GM21515 (cell line): ENCODE measurements at regions not wholly inside any gene's neighbourhood (a gene's known extent, or its start where the extent isn't known, plus 50 kb on each side); places are given as distances from the start of the nearest gene placed in this dataset.

Source experiments
- ATAC-seq: cut with Tn5 transposase; IDR thresholded peaks from one replicate; pipeline ENCODE4 v1.9.1; 2021; ENCODE audit not compliant: unreplicated experiment

DNA sequence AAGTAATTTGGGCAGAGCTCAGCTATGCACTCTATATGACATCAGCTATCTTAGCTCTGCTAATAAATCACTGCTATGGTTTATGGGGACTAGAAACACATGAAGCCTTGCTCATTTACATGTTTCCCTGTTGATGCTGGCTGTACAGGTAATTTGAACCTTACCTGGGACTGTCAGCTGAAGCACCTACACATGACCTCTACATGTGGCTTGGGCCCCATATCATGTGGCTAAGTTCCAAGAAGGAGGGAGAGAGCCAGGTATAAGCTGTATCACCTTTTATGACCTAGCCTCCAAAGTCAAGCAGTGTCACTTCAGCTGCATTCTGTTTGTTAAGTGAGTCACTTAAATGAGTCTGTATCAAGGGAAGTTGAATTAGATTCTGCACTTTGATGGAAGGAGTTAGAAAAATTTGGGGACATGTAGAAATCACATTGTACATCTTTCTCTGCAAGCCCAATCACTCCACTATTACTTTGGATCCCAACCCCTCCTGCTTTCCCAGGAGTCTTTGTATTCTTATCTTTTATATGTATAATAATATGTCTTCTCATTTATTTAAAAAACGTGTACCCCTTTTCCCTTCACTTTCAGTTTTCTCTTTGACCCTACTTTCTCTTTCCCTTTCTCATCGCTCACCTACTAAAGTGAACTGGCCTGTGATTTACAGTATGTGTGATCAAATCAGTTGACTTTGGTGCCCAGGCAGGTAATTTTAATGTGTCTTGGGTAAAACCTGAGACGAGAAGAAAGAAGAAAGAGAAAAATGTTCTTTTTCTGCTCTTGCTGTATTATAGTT is 53.4 kb upstream of the PRKACB start:
- peak; percentile 65 for ATAC-seq

- no peak for ATAC-seq
Measured at GRCh38 chr1:84089867-84090266, 54.2 kb upstream of the PRKACB start.

- ATAC-seq, result no peak
Measured at GRCh38 chr1:84089465-84089864, 54.6 kb upstream of the PRKACB start.

DNA sequence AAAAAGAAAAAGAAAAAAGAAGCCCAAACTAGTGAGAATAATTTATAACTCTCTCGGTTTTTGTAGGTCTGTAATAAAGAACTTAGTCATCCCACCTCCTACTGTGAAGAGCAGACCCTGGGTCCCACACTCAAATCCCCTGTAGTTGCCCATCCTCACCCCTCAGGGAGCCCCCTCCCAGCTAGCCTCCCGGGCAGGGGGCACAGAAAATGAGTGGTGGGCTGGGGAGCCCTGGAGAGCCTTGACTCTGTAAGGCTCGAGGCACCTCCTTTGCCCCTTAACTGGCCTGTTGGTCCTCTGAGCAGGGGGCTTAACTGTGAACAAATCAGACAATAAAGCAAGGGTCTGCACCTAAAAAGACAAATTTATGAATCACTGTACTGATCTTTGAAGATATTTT is 57.5 kb upstream of the PRKACB start:
- ATAC-seq, result no peak

- no peak for ATAC-seq
Measured at GRCh38 chr1:84086189-84086588, 57.9 kb upstream of the PRKACB start.

GRCh38 chr1:84083307-84083706 is 60.8 kb upstream of the PRKACB start:
- no peak for ATAC-seq

DNA sequence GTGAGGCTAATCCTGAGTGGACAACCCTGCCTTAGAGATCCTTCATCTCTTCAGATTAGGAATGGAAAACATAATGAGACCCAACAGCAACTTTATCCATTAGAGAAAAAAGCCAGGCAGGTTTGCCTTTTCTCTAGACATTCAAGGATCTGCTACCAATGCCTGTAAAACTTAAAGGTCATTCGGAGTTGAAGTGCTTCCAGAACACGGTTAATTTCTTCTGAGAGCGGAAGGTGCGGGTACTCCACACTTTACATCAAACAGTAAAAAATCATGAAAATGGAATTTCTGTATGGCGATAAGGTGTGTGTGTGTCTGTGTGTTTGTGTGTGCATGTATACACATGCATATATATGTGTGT is 65.2 kb upstream of the PRKACB start:
- ATAC-seq, result no peak

- peak; percentile 47 for ATAC-seq
Measured at GRCh38 chr1:84078108-84078841, 65.8 kb upstream of the PRKACB start.

- peak; percentile 96 for ATAC-seq
Measured at GRCh38 chr1:84077476-84078107, 66.5 kb upstream of the PRKACB start.

DNA sequence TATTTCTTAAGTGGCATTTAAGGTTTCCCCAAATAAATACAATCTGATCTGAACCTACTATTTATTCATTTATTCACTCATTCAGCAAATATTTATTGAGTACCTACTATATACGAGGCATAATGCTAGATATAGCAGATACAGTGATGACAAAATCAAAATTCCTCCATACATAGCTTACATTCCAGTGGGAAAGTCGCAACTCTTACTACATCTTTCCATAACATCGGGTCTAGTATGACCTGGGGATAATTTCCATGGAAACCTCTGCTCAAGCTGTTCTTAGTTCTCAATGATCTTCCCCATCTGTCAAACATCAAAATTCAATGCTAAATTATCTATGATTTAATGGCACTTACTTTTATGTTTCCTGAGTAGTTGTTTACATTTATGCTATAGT is 70.8 kb upstream of the PRKACB start:
- no peak for ATAC-seq

DNA sequence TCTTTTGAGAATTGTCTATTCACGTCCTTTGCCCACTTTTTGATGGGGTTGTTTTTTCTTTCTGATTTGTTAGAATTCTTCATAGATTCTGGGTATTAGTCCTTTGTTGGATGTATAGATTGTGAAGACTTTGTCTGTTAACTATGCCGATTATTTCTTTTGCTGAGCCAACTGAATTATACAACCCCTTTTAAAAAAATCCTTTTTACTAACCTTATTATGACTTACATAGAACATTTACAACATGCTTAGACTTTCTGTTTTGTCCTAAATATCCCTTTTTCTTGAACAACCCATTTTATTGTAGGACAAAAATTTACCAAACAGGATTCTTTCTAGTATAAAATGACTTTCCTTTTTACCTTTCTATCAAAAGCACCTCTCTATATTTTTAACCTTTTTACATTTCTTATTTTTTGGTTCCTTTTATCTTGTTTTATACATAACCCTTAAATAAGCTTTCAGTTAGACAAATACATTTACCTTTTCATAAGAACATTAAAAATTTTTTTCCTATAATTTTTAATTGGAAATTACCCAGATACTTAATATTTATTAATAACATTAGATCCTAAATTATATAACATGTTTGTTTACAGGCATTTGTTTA is 70.4 kb upstream of the TTLL7 start:
- no peak for ATAC-seq

DNA sequence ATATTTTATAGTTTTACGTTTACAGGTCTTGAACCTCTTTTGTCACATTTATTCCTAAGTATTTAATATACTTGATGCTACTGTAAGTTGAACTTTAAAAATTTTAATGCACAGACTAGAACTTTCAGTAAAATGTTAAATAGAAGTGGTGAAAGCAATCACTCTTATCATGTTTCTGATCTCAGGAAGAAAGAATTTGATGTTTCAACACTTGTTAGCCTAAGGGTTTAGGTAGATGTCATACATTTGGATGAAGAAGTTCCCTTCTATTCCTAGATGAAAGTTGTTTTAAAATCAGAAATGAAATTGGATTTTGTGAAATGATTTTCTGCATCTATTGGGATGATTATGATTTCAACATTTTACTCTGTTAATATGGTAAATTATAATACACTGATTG is 63.6 kb upstream of the TTLL7 start:
- ATAC-seq, result no peak

DNA sequence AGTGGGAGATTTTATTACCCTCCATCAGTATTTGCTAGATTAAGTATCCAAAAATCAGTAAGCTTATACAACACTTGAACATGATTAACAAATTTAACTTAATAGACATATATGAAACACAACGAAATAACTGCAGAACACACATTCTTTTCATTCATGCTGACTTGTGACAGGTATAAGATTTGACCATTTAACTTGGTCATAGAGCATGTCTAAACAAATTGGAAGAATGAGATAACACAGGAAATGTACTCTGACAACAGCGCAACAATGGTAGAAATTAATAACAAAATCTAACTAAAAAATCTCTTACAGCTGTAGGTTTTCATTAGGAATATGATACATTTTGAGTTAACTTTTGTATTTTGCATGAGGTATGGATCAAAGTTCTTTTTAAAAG is 62.4 kb upstream of the TTLL7 start:
- ATAC-seq, result no peak

DNA sequence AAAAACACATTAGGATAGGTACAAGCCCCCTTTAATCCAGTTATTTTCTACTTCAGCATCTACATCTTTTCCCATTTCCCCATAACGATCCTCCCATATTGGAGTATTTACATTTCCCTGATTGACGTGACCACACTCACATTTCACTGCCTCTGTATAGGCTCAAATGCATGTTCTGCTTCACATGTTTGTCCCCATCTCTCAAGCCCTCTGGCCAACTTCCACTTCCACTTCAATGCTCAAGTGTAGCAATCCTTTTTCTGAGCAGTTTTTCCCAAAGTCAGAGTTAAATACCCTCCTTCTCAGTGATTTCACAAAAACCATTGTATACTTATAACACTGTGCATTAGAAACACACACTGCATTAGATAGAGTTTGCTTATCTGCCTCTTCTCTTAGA is 61.8 kb upstream of the TTLL7 start:
- ATAC-seq, result no peak

GRCh38 chr1:84048820-84049219 is 49.9 kb upstream of the TTLL7 start:
- no peak for ATAC-seq
